ENCODE measurements at regions not wholly inside any gene's neighbourhood (a gene's known extent, or its start where the extent isn't known, plus 50 kb on each side); places are given as distances from the start of the nearest gene placed in this dataset.

DNA sequence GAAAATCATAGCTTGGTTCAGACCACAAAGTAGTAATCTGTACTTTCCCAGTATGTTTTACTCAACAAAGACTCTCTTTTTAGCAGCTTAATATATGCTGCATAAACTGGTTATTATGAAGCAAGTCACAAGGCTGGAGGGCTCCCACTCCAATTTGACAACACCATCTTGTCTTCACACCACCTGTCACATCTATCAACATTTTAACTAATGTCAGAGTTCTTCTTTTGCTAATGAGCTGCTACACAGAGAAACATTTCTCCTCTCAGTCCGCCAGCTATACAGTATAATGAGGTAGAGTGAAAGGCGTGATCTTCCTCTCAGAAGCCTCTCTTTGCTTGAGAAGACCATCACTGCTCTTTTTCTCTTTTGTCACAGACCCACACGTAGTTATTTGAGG, 230.1 kb downstream of the BARHL2 start:
- DNase-seq = no peak

DNA sequence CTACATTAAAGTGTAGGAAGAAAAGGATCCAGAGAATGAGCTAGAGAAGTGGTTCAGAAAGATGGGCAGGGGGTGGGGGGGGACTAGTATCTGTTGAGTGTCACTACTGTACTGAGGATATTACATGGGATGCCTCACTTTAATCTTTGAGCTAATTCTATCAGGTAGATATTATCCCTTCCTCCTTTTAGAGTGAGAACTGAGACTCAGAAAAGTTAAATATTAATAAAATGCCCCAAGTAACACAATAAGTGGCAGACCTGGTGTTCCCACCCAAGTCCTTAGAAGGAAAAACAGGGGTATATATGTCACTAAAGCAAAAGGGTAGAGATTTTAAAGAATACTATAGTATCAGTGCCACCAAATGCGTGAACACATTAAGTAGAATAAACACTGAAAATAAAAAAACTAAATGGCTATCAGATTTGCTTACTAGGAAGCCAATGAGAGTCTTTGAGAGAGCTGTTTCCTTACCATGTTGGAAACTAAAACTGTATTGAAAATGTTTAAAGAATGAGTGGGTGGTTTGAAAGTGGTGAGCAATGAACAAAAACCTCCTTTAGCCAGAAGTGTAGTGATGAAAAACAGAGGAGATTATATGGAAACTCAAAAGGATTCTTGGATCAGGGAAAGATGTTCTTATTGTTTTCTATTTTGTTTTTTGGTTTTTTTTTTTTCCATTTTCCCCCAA, 230.8 kb downstream of the BARHL2 start:
- no peak for DNase-seq

DNA sequence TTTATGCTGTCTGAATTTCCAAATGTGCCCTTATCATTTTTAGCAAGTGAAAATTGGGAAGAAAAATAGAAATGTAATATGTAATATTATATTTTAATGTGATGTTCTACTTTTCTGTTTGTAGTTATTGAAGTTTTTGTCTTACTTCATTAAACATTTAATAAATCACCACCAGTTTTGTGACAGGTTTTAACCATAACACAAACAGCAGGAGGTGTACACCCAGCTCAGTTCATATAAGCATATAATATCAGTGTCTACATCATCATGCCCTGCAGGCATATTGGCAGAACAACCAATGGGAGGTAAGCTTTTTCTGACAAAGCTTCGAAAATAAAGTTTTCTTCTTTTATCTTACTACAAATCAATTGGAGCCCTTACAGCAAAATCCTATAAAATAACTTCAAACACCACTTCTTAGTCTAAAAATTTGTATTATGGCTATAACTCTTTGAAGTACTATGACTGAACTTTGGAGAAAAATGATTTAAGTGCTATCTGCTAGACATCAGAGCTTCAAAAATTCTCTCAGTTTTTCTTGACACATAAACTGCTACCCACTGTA, 236.7 kb downstream of the BARHL2 start:
- no peak for DNase-seq

DNA sequence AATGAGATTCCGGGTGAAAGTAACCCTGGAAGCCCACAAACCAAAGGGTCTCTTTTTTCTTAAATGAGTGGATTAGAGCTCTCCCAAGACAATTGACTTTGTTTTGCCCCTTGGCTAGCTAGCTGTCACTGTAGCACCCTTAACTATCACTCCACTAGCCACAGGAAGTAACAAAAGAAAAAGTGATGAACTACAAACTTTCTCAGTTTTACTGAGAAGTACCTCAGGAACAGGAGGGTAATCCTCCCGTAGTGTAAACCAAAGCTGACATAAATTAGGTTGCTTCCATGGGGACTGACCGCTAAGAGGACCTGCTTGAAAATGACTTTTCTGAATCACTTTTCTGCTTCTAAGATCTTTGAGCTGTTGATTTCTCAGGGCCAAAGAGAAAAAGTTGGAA, 240.1 kb downstream of the BARHL2 start:
- no peak for DNase-seq

DNA sequence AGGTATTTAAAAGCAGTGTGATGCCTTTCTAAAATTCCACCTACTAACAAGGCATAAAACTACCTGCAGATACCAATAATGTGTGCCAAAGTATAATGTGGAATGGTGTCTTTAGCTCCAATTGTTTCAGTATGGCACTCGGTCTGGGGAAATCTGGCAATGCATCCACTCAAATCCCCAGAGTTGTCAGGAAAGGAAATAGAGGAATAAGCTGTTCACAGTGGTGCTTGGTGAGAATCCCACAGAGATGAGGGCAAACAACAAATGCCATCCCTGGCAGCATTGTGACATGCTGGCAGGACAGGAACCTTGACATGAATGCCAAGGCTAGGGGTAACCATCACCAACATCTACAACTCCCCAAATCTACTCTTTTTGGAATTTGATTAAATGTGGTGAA, 240.7 kb downstream of the BARHL2 start:
- no peak for DNase-seq

DNA sequence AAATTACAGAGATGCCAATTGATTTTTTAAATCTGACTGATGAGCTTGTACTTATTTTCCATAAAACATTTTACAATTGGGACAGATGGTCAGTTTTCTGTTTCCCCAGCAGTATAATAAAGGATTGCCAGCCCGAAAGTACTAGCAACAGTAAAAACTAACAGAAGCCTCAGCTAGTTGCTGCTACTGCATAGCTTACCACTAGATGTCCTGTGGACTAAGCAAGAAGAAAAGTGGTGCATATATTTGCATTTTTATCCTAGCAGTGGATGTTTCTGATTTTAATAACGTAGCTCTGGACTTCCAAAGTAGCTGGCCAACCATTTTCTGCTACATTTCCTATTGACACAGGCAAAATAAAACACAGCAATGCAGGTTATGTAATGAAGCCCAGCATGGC, 241.5 kb downstream of the BARHL2 start:
- DNase-seq = no peak

DNA sequence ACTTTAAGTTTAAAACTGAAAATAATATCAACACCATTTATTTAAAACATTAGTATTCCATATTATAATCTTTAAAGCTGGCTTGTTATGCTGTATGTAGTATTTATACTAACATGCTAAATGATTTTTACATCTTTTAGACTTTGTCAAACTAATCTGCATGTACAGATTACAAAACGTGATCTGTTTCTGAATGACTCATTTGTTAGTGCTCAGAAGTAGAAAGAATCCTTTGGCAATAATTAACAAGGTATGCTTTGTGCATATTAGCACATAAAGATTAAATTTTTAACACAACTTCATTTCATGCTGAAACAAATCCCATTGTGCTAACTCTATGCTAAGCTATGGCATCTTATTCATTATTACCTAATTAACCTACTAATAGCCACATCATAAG, 242.4 kb downstream of the BARHL2 start:
- DNase-seq = no peak

DNA sequence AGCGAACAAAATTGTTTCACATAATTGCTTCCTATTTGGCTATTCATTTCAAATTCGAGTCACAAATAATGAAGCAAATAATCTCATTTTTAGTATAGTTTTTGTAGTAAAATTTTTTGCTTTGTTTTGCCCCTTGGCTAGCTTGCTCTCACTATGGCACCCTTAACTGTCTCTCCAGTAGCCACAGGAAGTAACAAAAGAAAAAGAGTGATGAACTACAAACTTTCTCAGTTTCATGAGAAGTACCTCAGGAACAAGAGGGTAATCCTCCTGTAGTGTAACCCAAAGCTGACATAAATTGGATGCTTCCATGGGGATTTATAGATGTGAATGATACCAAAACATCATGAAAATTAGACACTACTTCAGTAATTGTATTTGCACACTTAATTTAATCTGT, 242.9 kb downstream of the BARHL2 start:
- no peak for DNase-seq

DNA sequence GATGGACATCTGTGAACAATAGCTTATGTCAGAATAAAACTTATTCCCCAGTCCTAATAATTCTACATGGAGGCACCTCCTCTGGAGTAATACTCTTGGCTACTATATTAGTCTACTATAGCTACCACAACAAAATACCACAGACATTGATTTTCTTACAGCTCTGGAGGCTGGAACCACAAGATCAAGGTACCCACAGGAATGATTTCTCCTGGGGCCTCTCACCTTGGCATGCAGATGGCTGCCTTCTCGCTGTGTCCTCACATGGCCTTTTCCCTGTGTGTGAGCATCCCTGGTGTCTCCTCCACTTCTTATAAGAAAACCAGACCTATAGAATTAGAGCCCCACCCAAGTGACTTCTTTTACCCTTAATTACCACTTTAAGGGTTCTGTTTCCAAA, 244.3 kb downstream of the BARHL2 start:
- DNase-seq = no peak

DNA sequence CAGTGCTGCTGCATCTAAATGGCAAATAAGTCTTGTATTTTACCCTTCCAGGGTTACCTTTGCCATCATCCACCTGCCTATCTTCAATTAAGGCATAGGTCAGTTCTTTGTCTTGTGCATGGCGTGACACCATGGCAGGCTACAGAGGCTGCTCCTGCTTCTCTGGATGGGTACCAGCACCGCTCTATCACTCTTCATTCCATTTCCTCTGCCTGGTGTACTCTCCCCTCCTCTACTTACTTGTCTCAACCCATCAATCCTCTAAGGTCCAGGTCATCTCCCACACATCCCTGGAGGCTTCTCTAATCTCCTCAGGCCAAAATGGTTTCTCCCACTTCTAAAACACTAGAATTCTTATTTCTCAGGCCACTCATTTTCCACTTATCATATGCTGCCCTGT, 257.5 kb downstream of the BARHL2 start:
- no peak for DNase-seq

DNA sequence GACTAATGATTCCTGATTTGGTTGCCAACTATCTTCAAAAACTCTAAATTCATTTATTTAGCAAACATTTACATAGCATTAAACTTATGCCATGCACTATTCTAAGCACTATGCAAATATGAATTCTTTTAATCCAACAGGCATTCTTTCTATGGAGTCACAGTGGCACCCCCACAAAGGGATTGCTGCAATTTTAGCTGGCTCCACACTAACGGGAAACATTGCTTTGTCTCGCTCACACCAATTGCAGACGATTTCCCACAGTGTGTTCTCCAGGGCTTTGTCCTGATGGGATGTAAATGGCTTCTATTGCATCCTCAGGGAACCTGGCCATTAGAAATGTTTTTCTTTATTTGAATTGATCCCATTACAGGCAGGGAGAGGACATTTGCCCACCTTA, 259.1 kb downstream of the BARHL2 start:
- no peak for DNase-seq

DNA sequence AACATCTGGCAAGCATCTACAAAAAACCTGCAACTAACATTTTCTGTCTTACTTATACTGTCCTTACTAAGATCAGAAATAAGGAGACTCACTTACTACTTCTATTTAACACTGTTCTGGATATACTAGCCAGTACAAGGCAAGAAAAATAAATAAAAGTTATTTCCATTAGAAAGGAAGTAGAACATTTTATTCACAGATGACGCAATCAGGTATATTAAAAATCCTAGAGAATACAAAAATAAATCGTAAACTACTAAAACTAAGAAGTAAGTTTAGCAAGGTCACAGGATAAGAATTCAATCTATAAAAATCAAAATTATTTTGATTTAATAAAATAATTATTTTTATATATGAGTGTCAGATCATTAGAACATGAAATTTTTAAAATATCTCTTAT, 264.6 kb downstream of the BARHL2 start:
- no peak for DNase-seq

DNA sequence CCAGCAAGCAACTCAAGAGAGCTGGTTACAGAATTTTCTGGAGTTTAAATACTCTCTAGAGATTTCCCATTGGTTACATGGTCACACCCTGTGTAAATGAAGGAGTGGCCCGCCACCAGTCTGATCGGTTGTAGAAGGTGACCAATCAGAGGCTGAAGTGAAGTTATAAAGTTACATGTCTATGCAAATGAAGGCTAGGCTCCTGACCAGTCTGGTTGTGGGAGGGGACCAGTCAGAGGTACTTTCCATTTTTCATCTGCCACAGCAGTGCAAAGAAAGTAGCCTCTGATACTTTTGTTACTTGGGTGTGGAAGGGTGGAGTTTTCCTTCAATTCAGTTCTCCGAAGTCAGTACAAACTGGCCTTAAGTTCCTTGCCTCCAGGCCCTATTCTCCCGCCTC, 273.7 kb downstream of the BARHL2 start:
- no peak for DNase-seq

DNA sequence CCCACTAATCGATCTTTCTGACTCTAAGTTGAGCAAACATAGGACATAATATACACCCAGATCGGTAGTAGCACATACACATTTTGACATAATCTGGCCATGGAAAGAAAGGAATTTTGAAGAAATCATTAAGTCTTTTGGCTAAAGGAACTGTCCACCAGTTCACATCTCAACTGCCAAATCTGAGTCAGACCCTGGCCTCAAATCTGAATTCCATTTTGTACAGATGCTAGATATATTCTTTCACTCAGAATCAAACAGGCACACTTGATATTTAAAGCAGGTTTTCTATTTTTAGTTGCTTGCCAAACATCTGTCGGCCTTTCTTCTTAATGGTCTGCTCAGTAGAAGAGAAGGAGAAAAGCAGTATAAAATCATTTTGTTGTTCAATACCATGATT, 281.8 kb downstream of the BARHL2 start:
- no peak for DNase-seq

DNA sequence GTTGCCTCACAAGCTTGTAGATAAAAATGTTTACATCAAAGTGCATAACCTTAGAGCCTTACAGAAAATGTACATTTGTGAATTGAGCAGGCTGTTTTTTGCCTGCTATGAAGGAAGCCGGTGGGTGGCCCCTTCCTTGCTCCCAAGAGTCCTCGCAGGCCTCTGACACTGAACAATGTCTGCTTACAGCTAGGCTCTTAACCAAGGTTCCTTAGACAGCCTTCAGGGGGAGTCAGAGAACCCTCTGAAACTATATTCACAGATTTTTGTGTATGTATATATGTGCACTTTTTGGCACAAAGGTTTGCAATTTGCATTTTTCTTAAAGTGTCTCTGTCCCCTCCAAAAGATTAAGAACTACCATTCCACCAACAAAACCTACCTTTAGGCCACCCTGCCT, 282.6 kb downstream of the BARHL2 start:
- DNase-seq = no peak

DNA sequence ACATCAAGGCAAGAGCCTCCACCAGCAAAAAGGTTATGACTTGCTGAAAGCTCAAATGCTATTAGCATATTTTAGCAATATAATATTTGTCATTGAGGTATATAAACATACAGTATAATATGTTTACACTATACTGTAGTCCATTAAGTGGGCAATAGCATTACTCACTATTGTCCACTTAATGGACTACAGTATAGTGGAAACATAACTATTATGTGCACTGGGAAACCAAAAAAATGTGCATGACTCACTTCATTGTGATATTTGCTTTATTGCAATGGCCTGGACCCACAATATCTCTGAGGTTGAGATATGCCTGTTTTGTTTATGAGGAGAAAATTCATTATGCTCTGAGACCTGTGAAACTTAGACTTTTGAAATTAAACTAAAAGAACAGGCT, 300.0 kb downstream of the BARHL2 start:
- no peak for DNase-seq

DNA sequence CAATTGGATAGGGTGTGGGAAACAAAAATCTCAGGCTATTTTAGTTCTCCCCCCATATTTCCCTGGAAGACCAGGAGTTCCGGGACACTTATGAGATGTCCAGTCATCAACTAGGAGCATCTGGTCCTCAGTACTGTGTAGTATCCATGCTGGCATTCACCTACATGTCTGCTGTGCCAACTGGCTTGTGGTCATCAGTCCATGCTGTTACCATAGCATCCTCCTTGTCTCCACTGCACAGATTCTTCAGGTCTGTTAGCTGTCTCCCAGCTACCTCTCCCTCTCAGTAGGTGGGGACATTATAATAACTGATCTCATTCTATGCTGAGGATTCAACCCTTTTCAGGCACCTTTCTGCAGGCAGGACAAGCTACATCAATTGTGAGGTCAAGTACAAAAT, 302.9 kb downstream of the BARHL2 start:
- peak; percentile 40 for DNase-seq

DNA sequence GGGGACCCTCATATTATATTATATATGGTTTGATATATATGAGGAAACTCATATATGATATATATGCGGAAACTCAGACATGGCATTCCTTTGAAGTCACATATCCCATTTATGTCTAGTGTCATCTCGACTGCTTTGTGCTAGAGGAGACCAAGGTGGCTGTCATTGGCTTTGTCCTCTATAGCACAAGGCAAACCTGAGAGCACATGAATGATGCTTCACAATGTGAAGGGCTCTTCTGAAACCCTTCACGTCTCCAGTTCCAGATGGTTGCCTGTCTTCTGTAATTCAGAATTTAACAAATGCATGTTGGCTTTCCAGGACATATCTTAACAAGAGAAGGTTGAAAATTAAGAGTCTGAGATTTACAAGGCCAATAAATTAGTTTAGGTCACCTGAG, 303.6 kb downstream of the BARHL2 start:
- DNase-seq = peak; percentile 74

DNA sequence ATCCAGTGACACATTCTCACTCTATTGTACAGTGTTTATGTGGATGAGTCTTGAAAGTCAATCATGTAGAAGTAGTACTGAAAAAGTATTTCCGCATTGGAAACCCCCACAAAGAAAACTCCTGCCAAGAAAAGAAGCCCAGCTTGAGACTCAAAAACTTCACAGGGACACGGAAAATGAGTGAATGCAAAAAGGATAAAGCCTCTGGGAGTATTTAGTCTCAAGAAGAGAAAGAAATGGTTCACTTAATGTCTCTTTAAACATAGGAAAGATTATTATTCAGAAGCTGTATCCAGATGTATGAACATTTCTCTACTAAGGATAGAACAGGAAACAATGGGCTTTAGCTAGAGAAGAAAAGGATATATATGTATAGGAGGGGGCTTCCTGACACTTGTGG, 304.5 kb downstream of the BARHL2 start:
- no peak for DNase-seq

DNA sequence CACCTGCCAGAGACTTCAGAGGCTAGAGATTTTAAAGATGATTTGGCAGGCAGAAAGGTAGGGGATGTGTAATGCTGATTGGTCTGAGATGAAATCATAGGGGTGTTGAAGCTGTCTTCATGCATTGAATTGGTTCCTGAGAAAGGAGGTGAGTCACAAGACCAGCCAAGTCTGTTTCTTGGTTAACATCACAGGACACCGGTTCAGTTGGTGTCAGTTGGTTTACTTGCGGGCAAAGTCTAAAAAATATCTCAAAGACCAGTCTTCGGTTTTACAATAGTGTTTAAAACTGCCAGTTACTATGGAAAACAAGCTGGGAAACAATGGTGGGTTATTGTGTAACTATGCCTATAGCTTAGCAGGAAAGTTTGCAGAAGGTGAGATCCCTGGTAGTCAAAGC, 305.9 kb downstream of the BARHL2 start:
- no peak for DNase-seq

DNA sequence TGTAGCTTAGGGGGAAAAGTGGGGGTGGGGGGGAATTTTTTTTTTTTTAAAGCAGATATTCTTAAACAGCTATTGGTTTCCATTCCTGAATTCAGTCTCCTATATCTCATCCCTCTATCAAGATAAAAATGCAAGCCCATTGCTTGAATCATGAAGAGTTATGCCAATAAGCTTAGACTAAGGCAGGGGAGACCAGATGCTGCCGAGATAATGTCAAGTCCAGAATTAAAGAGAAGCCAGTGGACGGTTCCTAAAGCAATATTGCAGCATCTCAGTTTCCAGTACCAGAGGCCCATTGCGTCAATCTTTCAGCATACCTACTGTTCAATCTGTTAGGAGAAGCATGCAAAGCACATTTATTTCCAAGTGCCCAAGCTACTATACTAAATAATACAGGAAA, 309.4 kb downstream of the BARHL2 start:
- DNase-seq = no peak

DNA sequence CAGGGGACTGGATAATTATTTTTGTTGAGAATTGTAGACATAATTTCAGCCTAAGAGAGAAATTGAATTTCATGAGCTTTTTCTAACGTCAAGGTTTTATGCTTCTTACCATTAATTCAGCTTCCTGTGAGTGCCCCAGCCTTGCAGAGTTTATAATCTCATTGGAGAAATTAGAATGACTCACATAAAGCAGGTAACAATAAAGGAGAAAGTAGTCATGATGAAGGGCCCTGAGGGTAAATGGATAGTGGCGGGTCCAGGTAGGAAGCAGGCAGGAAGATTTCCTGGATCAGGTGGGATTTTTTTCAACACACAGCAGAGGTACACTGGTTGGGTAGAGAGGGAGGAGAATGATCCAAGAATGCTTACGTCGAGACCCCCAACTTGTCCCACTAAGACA, 311.4 kb downstream of the BARHL2 start:
- no peak for DNase-seq

DNA sequence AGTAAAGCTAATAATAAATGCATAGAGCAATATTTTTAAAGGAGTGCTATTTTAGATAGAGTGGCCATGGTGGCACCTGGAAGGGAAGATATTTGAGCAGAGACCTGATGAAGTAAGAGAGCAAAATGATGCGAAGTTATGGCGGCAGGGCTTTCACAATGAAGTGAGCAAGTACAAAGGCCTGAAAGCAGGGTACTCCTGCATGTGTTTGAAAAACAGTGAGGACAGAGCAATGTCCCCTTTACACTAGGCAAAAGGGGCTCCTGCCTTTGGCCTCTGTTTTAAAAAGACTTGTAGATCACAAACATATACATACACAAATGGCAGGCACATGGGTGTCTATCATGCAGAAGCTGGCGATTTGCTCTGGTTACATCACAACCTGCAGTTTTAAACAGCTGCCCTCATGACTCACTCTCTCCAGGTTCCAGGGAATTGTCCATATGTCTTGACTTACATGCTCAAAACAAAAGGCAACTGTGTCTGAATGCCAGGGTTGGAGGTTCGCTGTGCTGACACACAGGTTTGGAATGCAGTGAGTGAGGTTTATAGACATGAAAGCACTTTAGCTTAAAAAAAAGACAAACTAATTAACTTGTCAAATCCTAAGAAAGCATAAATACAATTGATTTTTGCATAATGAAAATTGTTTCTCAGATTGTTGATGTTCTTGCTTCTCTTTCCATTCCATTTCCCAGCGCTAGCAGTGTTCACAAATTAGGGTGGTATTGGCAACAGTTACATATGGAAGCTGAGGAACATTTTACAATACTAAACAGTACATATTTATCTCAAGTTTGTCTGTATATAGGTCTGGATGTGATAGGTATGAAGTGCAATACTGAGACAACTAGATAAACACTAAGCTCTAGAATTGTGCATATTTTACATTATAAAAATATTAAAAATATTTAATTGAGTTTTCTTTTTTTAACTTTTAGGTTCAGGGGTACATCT, 313.9 kb downstream of the BARHL2 start:
- no peak for DNase-seq

DNA sequence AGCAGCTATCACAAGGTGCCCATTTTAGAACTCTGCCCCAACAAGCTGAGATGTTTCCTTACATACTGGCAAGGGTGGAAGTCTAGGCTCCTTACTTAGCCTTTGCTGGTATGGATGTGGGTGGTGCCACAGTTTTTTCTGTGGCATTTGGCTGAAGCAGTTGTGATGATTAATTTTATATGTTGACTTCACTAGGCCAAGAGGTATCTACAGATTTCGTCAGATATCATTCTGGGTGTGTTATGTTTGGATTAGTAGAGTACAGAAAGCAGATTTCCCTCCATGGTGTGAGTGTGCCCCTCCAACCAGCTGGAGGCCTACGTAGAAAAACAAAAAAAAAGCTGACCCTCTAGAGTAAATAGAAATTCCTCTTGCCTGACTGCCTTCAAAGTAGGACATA, 317.0 kb downstream of the BARHL2 start:
- no peak for DNase-seq

Measured in NCI-H2029 treated with DMSO at 0.1 percent for 48 hours (cell line).